HG02571 (cell line): ENCODE measurements at regions not wholly inside any gene's neighbourhood (a gene's known extent, or its start where the extent isn't known, plus 50 kb on each side); places are given as distances from the start of the nearest gene placed in this dataset.

Experiments
- ATAC-seq: cut with Tn5 transposase; IDR thresholded peaks from one replicate; pipeline ENCODE4 v1.9.1; 2021; ENCODE audit warnings: mild to moderate bottlenecking, moderate library complexity; ENCODE audit not compliant: unreplicated experiment

DNA sequence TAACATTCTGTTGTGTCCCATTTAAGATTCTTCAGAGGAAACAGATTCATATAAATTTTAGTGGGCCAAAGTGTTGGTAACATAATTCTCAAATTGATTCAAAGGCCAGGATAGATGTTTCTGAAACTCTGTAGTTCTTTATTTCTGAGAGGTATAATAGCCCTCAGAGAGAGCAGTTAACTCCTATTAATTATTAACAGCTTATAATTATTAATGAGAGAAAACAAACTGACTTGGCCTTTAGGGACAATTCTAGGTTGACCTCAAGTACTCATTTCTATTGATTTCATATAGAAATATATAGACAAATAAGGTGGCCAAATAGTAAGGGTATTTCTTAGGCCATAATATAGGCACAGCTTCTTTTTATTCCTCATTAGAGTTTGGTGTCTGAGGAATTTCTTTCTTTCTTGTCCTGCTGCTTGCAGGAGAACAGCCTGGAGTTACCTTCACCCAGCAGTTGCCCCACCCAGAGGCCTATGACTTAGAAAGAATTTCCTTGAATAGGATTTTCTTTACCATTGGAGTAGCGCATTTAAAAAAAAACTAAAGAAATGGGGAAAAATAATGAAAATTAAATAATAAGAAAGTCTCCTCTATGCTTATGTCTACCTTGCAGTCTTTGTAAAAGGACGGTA lies 1430.1 kb upstream of the SPRY2 start:
- no peak for ATAC-seq

DNA sequence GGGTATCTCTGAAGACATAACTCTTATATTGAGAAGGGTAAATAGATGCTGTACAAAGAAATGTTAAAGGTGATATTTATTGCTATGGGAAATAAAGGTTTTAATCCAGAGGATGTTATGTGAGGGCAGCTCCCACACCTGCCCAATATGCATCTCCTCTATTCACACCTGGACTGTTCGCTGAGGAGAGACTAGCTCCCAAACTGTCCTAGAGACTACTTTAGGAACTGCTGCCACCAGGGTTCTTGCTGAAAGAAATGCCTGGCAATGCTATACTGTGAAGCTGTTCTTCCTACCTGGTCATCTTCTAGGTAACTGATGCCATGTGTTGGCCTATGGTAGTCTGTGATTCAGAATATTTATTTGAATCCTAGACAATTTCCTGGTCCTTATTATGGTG lies 1421.5 kb upstream of the SPRY2 start:
- no peak for ATAC-seq

DNA sequence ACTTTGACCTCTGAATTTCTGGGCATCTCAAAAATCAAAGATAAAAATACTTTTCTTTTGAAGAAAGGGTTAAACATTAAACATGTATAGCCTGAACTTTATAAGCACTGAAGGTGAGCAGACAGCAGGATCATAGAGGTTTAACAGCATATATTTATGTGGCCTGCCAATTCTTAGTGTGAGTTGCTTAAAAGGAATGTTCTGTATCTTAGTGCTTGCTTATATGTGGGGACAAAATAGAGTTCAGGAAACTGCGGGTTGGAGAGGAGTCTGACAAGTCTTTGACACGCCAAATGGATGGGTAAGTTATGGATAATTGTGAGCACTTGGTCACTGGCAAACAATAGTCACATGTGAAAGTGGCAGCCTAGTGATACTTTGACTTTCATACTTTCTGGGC lies 1419.4 kb upstream of the SPRY2 start:
- no peak for ATAC-seq

DNA sequence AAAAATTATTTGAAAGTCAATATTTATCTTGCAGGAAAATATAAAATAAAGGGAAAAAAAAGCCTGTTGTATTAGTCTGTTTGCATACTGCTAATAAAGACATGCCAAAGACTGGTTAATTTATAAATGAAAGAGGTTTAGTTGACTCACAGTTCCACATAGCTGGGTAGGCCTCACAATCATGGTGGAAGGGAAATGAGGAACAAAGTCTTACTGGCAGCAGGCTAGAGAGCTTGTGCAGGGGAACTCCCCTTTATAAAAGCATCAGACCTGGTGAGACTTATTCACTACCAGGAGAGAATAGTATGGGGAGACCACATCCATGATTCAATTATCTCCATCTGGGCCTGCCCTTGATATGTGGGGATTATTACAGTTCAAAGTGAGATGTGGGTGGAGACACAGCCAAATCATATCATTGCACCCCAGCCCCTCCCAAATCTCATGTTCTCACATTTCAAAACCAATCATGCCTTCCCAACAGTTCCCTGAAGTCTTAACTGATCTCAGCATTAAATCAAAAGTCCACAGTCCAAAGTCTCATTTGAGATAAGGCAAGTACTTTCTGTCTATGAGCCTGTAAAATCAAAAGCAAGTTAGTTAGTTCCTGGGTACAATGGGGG lies 1416.5 kb upstream of the SPRY2 start:
- ATAC-seq: no peak

DNA sequence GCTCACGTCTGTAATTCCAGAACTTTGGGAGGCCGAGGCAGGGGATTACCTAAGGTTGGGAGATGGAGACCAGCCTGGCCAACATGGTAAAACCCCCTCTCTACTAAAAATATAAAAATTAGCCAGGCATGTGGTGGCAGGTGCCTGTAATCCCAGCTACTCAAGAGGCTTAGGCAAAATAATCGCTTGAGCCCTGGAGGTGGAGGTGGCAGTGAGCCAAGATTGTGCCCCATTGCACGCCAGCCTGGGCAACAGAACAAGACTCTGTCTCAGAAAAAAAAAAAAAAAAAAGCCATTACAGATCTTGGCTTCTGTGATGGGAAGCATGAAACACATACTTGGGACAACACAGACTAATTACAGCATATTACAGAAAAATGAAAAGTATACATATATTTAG lies 1404.5 kb upstream of the SPRY2 start:
- ATAC-seq: no peak

DNA sequence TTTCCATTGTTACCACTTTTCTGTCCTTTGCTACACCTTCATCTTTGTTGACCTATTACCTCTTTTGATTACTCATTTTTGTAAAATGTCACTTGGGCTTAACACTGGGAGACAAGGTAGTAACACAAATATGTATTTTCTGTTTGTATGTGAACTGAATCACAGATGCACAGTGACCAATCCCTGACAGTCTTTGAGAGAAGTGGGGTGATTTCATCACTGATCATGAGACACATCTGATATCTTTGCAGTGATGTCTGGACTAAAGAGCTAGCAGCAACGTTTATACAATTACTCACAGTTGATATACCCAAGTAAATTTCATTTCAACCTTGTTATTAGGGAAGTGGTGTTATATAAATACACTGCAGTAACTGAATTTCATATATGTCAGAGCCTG lies 1397.4 kb upstream of the SPRY2 start:
- ATAC-seq: no peak

DNA sequence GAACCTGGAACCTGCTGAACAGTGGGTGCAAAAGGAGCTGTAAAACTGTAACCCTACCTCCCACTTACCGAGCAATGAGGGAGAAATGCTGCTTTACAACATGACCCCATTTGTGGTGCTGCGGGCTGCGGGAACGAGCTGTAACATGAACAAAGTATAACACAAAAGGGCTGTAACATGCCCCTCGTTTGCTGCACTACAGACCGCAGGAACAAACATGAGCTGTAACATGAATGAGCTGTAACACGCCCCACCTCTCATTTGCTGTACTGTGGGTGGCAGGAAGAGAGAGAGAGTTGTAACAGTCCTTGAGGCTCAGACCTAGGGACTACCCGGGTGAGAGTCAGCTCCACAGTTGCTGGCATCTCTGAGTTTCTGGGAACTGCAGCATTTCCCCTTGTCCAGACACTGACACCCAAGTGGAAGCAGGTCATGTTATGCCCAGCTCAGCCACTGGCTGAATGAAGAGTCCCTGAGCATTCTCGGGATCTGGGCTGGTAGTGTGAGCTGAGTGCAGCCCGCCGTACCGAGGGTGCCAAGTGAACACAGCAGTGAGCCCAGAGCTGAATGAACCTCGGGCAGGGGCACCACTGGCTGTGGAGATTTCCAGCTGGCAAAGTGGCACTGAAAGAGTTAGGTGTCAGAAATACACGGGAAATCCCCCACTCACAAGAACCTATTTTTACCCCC lies 1385.3 kb upstream of the SPRY2 start:
- ATAC-seq: no peak

DNA sequence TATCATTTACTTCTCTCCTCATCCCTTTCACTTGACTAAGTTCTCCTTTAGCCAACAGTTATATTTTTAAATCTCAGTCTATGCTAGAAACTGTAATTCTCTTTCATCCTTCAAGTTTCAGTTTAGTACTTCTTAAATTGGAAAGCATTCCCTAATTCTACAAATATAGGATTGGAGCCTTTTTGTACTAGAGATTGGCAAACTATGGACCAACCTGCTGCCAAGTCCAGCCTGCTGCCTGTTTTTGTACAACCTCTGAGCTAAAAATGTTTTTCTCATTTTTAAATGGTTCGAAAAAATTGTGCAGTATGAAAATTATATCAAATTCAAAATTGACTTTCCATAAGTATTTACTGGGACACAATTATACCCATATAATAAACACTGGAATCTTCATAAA lies 1381.5 kb upstream of the SPRY2 start:
- no peak for ATAC-seq

DNA sequence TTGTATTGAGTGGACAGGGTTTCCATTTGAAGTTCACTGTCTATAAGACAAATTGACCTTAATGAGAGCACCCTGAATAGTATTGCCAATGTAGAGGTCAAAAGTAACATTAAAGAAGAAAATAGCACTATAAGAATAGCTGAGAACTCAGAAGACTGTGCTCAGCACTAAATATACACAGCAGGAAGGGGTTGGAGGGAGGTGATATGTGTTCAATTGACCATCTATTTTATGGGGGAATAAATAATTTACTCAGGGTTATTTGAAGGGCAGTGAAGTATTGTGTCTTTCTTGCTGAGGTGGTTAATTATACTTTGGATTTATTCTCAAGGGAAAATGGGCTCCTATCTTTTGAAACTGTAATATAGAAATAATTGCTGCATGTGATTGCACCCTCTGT lies 1380.5 kb upstream of the SPRY2 start:
- ATAC-seq: no peak

DNA sequence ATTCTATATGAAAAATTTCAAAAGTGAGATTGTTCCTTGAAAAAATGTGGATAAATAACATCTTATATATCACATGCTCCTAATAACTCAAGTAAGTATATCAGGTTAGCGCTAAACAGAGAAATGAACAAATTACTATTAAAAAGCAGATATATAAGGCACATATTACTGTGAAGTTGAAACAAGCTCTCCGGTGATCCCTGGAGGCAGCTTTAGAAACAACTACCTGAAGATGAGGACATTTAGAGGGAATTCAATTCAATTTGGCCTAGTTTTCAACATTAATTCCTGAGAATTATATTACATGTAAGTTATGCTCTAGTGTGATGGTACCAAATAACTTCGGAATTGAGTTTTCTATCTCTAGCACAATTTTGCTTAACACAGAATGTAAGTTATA lies 1373.6 kb upstream of the SPRY2 start:
- ATAC-seq: no peak

DNA sequence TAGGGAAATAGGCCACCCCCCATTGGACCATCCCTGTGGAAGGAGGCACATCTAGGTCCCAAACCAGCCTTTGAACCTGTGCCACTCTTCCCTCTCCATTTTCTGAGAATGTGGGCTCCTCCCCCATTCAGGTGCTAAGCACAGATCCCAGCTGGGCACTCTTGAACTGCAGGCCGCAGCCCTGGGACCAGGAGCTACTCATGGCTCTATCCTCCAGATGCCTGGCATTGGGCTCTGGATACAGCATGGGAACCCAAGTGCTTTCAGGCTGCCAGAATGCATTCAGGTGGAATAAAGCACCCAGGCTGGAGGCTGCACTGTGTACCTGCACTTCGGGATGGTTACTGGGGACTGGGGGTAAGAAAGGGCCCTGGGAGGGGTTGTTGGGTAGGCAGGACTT lies 1372.3 kb upstream of the SPRY2 start:
- no peak for ATAC-seq

DNA sequence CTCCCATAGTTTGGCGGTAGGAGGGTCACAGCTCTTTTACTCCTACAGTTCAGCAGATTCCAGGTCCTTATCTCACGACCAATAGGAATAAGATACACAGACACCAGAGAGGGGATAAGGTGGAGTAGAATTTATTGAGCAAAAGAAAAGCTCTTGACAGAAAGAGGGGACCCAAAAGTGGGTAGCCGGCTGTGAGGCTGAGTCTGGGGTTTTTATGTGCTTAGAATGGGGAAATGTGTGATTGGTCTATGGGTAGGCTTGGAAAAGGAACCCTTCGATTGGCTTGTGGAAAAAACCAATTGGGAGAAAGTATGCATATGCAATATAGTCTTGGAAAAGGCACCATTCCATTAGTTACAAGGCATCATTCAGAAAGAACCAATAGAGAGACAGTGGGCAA lies 1356.9 kb upstream of the SPRY2 start:
- ATAC-seq: no peak

DNA sequence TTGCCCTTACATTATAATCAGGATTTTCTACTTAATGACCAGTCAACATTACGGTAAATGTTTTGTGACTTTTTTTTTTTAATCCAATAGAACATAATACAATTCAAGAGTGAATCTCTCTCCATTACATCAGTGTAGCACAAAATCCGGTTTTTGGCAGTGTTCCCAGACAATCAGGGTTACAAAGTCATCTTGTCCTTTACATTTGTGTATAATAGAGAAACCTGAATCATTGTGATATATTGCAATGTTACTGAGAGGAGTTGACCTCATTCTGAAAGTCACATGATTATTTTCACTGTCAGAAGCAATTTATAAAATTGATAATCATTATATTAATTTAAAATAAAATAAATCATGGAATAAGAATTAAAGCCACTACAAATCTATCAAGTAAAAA lies 1346.0 kb upstream of the SPRY2 start:
- no peak for ATAC-seq

DNA sequence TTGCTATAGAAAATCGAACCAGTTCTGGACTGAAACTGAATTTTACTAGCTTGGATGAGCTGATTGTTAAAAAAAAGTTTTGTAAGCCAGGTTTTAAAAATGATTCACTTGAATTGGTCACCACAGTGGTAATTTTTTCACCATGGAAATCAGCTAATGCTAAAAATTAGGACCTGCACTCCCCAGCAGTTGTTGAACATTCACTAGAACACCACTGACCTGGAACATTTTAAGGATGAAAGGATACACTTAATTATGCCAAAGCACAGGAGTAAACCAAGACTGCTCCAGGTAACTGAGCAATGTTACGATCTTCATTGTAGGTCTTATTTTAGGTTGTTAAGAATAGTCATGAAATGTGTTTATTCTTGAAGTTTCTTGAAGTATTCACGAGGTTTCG lies 1342.6 kb upstream of the SPRY2 start:
- ATAC-seq: no peak

DNA sequence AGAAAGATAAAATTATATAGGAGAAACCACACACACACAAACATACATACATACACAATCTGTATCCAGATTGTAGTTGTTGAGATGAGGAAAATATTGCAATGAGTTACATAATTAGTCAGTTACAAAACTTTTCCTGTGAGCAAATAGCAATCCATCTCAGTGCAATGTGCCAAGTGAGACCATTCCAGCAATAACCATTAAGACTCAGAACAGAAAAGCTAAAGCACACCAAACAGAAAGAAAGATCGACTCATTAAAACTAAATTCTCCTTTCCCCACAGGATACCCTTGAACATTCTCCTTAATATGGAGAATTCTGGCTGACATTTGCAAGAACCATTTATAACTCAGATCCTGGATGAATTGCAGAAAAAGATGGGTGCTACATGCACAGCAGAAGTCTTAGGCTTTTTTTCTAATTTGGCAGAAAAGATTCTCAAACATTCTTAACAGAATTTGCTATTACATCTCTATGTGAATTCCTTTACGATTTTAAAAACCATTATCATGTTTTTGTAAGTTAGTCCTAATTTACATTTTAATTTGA lies 1341.2 kb upstream of the SPRY2 start:
- ATAC-seq: no peak

DNA sequence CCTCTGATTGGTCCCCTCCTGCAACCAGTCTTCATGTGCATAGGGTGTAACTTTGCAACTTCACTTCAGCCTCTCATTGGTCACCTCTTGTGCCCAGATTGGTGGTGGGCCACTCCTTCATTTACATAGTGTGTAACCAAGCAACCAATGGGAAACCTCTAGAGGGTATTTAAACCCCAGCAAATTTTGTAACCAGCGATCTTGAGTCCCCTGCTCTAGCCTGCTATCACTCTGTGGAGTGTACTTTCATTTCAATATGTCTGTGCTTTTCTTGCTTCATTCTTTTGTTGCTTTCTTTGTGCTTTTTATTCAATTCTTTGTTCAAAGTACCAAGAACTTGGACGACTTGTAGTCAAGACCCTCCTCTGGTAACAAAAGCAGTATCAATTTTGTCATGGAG lies 1336.9 kb upstream of the SPRY2 start:
- no peak for ATAC-seq

DNA sequence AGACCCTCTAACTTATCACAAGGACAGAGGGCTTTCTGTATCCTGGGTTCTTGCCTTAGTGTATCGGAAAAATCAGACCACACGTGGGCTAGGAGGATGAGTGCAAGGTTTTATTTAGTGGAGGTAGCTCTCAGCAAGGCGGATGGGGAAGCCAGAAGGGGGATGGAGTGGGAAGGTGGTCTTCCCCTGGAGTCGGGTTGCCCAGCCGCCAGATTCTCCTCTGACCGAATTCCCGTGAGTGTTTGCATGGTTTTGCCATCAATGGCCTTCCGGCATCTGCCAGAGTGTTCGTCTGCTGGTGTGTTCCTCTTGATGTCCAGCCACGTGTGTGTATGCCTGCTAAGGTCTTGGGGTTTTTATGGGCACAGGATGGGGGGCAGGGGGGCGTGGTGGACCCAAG lies 1335.1 kb upstream of the SPRY2 start:
- no peak for ATAC-seq

DNA sequence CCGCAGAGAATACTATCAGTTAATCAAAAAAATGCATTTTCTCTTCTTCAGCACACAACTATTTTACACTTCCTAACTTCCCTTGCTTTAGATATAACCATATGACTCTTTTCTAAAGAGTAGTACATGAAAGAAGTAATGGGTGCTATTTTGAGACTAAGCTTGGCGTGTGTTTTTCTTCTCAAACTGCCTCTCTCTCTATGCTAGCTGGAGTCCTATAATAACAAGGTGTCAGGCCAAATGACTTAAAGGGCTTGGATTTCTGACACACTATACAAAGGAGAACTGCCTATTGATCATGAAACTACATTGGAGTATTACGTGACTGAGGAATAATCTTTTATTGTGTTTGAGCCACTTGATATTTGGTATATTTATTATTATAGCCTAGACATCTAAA lies 1330.1 kb upstream of the SPRY2 start:
- ATAC-seq: no peak

DNA sequence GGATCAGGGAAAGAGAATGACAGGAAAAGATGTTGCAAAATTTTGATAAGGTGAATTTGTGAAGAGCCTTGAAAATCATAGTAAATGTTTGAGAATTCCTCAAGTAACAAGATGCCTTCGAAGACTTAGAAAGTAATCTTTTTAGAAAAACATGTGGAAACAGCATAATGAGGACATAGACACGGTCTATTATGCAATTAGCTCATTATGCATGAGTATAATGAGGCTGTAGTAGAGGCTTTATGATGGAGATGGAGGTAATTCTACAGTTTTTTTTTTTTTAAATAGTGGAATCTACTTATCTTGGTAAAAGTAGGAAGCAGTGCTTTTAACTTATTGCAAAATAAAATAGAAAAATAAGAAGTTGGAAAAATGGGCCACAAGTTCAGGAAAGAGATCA lies 1329.1 kb upstream of the SPRY2 start:
- ATAC-seq: no peak

DNA sequence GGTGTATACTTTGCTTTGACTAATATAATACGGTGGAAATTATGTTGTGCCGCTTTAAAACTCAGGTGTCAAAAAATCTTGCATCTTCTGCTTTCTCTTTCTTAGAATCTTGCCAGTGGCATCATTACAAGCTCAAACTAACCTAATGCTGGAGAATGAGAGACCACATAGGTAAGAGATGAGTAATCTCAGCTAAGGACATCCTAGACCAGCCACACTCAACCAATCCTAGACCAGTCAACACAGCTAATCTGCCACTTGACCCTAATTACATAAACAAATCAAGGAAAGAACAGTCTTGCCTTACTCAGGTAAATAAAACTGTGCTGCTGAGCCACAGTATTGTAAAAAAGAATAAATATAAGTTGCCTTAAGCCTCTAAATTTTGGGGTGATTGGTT lies 1323.9 kb upstream of the SPRY2 start:
- ATAC-seq: no peak

DNA sequence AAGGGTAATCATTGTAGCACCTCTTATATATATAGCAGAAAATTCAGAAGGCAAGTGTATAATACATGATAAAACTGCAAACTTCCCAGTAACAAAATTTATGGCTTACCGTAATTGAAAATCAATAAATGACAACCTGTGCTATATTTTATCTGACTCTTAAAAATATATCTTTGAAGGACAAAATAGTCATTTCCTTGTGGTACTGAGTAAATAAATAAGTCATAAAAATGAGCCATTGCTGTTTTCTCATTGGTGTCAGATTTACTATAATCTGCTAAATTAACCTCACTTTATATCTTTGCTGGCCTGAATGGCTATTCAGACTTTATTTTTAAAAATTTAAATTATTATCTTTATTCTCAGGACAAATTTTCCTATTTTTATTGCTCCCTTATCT lies 1319.1 kb upstream of the SPRY2 start:
- ATAC-seq: no peak

DNA sequence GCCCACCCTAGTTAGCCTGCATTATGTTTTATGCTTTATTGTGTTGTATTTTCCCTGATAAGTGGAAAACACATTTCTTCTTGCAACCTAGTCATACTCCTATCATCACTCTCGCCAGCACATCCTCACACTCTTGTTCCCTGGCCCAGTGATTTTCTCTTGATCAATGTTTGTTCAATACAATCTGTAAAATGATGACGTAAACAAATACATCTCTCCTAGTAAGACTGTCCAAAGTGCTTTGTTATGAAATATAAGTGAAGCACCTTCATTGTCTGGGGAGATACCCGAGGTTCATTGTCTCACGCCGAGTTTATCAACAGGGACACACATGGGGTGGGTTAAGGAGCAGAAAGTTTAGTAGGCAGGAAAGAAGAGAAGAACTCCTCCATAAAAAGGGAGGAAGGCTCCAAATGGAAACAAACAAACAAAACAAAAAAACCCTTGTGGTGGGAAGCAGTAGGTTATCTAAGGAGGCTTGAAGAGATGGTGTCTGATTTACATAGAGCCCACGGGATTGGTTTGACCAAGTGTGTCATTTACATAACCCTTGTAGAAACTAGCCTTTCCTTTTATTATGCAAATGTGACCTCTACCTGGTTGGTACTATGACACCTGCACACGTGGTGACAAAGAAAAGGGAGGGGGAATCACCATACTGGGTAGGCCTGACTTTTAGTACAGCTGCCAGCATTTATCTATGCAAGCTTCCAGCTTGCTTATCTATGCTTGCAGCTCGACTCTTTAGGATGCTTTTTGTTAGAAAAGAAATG lies 1317.9 kb upstream of the SPRY2 start:
- no peak for ATAC-seq
